ENCODE measurements at regions not wholly inside any gene's neighbourhood (a gene's known extent, or its start where the extent isn't known, plus 50 kb on each side); places are given as distances from the start of the nearest gene placed in this dataset.
A peak's percentile ranks its signal among the peaks of the same experiment; 100 is the strongest.

- Histone ChIP-seq H3K4me3 (no peak overlapping the region), H3K27me3 (no peaks in the 10 kb centered on the region), H3K27ac (no peak overlapping the region), H3K79me2 (no peaks in the 10 kb centered on the region), H4K20me1 (ENCODE audit: insufficient read depth, poor library complexity, severe bottlenecking) (no peaks in the 10 kb centered on the region), H3K9me2 (replicated peaks; ENCODE audit: insufficient read depth) (no peaks in the 10 kb centered on the region), H3K36me3 (replicated peaks; ENCODE audit: insufficient read depth, low read depth) (no peaks in the 10 kb centered on the region), H3K4me1 (ENCODE audit: insufficient read depth) (peaks cover 7% of the 10 kb centered on the region), H3K9me3 (ENCODE audit: low read depth) (no peaks in the 10 kb centered on the region), H2AFZ (no peak overlapping the region), H3K4me2 (no peak overlapping the region)
- 56% methylated on average over 26 of the region's 26 CpGs for WGBS (ENCODE audit: low lambda C conversion rate, missing lambda C conversion rate)
- DNase-seq (ENCODE audit: low spot score): peak; percentile 45
- TF ChIP-seq EZH2 (IDR thresholded peaks at IDR 0.05; ENCODE audit: borderline replicate concordance) (no peak), CTCF (IDR thresholded peaks at IDR 0.05; ENCODE audit: poor library complexity) (no peak), EZH2phosphoT487 (IDR thresholded peaks at IDR 0.05; ENCODE audit: low read depth, severe bottlenecking, unreplicated experiment) (no peak)
Measured at GRCh38 chr16:86931410-86931941, 353.1 kb downstream of the FOXL1 start.

- 95% methylated on average over 8 of the region's 8 CpGs for WGBS (ENCODE audit: low lambda C conversion rate, missing lambda C conversion rate)
- no peak overlapping the region for H2AFZ ChIP-seq
- no peaks in the 10 kb centered on the region for H4K20me1 ChIP-seq (ENCODE audit: insufficient read depth, poor library complexity, severe bottlenecking)
- no peak overlapping the region for H3K4me3 ChIP-seq
- no peaks in the 10 kb centered on the region for H3K36me3 ChIP-seq (replicated peaks; ENCODE audit: insufficient read depth, low read depth)
- no peak for DNase-seq (ENCODE audit: low spot score)
- TF ChIP-seq EZH2phosphoT487 (IDR thresholded peaks at IDR 0.05; ENCODE audit: low read depth, severe bottlenecking, unreplicated experiment): no peak
- no peak for TF ChIP-seq CTCF (IDR thresholded peaks at IDR 0.05; ENCODE audit: poor library complexity)
- TF ChIP-seq EZH2 (IDR thresholded peaks at IDR 0.05; ENCODE audit: borderline replicate concordance): no peak
- H3K4me2 ChIP-seq: no peak overlapping the region
- H3K9me3 ChIP-seq (ENCODE audit: low read depth): no peaks in the 10 kb centered on the region
- H3K4me1 ChIP-seq (ENCODE audit: insufficient read depth): peaks cover 7% of the 10 kb centered on the region
- H3K27me3 ChIP-seq: peaks cover 3% of the 10 kb centered on the region
- no peak overlapping the region for H3K27ac ChIP-seq
- H3K9me2 ChIP-seq (replicated peaks; ENCODE audit: insufficient read depth): no peaks in the 10 kb centered on the region
- no peaks in the 10 kb centered on the region for H3K79me2 ChIP-seq
Measured at GRCh38 chr16:86932130-86932982, 354.0 kb downstream of the FOXL1 start.

DNA sequence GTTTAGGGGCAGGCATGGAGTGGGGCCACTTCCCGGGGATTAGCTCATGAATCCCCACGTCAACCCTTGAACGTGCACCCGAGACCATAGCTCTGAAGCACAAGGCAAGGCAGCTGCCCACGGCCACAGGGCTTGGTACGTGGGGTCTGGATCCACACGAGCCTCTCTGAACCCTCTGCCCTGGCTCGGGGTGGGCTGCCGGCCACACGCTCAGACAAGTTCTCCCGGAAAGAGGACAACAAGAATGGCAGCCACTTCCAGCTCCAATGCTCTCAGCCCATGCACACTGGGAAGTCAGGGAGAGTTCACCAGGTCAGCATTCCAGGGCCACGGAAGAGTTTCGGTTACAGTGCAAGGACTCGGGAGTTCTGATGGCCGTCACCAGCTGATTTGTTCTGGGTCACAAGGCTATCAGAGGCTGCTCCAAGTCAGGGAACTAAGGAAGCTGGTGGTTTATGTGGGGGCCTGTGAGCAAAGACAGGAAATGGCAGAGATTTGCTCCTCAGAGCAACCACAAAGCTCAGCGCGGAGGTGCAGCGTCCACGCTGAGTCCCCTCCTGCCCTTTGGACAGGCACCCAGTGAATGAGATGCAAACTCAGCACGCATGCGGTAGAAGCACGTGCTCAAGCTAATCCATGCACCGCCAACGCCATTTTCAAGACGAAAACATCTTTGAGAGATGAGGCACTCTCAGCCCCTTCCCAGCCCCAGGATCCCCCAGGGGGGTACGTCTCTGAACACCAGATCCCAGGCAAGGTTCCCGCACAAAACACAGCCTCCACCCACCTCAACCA is 356.4 kb downstream of the FOXL1 start:
- H4K20me1 ChIP-seq (ENCODE audit: insufficient read depth, poor library complexity, severe bottlenecking): no peaks in the 10 kb centered on the region
- no peak overlapping the region for H3K27ac ChIP-seq
- H2AFZ ChIP-seq: no peak overlapping the region
- H3K9me2 ChIP-seq (replicated peaks; ENCODE audit: insufficient read depth): no peaks in the 10 kb centered on the region
- H3K9me3 ChIP-seq (ENCODE audit: low read depth): no peaks in the 10 kb centered on the region
- TF ChIP-seq EZH2phosphoT487 (IDR thresholded peaks at IDR 0.05; ENCODE audit: low read depth, severe bottlenecking, unreplicated experiment) (no peak), CTCF (IDR thresholded peaks at IDR 0.05; ENCODE audit: poor library complexity) (no peak), EZH2 (IDR thresholded peaks at IDR 0.05; ENCODE audit: borderline replicate concordance) (no peak)
- no peak for DNase-seq (ENCODE audit: low spot score)
- H3K36me3 ChIP-seq (replicated peaks; ENCODE audit: insufficient read depth, low read depth): no peaks in the 10 kb centered on the region
- H3K79me2 ChIP-seq: no peaks in the 10 kb centered on the region
- peaks cover 4% of the 10 kb centered on the region for H3K27me3 ChIP-seq
- H3K4me1 ChIP-seq (ENCODE audit: insufficient read depth): peaks cover 3% of the 10 kb centered on the region
- WGBS (ENCODE audit: low lambda C conversion rate, missing lambda C conversion rate): 78% methylated on average over 27 of the region's 27 CpGs
- H3K4me3 ChIP-seq: no peak overlapping the region
- H3K4me2 ChIP-seq: no peak overlapping the region

All from hepatocyte (in vitro differentiated cells).